GM23338 (cell line): ENCODE measurements at regions not wholly inside any gene's neighbourhood (a gene's known extent, or its start where the extent isn't known, plus 50 kb on each side); places are given as distances from the start of the nearest gene placed in this dataset.

Source experiments
- CREB1 ChIP-seq: fragments of 250-450 bp; sonication (Bioruptor Pico); IDR thresholded peaks from 2 replicates; pipeline ENCODE4 v1.5.0; 2020; ENCODE audit warnings: low read depth, mild to moderate bottlenecking, moderate library complexity
- CTCF ChIP-seq, 2 experiments: fragments of 200-600 bp in 1 of 2; sonication (generic) in 1 of 2; conservative IDR thresholded peaks; 2 replicates each; pipeline versions ENCODE4 v1.5.1 to v1.6.1; 2016 to 2017; ENCODE audit warnings: antibody characterized with exemption in 2 of 2, low read depth in 2 of 2, mild to moderate bottlenecking in 2 of 2, moderate library complexity in 1 of 2
- ETS1 ChIP-seq: IDR thresholded peaks from 2 replicates; pipeline ENCODE4 v1.6.1; 2016; ENCODE audit warnings: antibody characterized with exemption
- EZH2 ChIP-seq: fragments of 200-600 bp; sonication (generic); IDR thresholded peaks from one replicate; pipeline ENCODE4 v1.8.0; 2017; ENCODE audit warnings: antibody characterized with exemption, mild to moderate bottlenecking, low read depth; ENCODE audit not compliant: unreplicated experiment
- EZH2phosphoT487 ChIP-seq: fragments of 200-600 bp; sonication (generic); IDR thresholded peaks from one replicate; pipeline ENCODE4 v1.8.1; 2018; ENCODE audit warnings: antibody characterized with exemption; ENCODE audit not compliant: unreplicated experiment
- JUNB ChIP-seq: IDR thresholded peaks from one replicate; pipeline ENCODE4 v1.6.1; 2016; ENCODE audit warnings: antibody characterized with exemption; ENCODE audit not compliant: unreplicated experiment
- NANOG ChIP-seq: IDR thresholded peaks from 2 replicates; pipeline ENCODE4 v1.6.1; 2016; ENCODE audit warnings: antibody characterized with exemption, borderline replicate concordance
- POLR2AphosphoS5 ChIP-seq: IDR thresholded peaks from 2 replicates; pipeline ENCODE4 v1.6.1; 2016; ENCODE audit warnings: antibody characterized with exemption, low read depth
- STAT1 ChIP-seq: IDR thresholded peaks from one replicate; pipeline ENCODE4 v1.6.1; 2016; ENCODE audit warnings: antibody characterized with exemption; ENCODE audit not compliant: unreplicated experiment
- ZNF331 ChIP-seq: fragments of 250-450 bp; sonication (Bioruptor Pico); IDR thresholded peaks from 2 replicates; pipeline ENCODE4 v1.5.0; 2020; ENCODE audit warnings: low read depth, mild to moderate bottlenecking, moderate library complexity
- TF ChIP-seq, protein P1 (sequence below): IDR thresholded peaks from one replicate; pipeline ENCODE4 v1.6.1; 2018; ENCODE audit warnings: antibody characterized with exemption; ENCODE audit not compliant: unreplicated experiment

- TF ChIP-seq CTCF (conservative IDR thresholded peaks at IDR 0.05; ENCODE audit: low read depth in 2 of 2) (no peak), POLR2AphosphoS5 (no peak), EZH2 (no peak), EZH2phosphoT487 (no peak), ETS1 (no peak), CREB1 (CRISPR knock-in tag) (no peak), NANOG (no peak), JUNB (no peak), STAT1 (no peak), ZNF331 (CRISPR knock-in tag) (no peak)
- TF ChIP-seq, protein P1, sequence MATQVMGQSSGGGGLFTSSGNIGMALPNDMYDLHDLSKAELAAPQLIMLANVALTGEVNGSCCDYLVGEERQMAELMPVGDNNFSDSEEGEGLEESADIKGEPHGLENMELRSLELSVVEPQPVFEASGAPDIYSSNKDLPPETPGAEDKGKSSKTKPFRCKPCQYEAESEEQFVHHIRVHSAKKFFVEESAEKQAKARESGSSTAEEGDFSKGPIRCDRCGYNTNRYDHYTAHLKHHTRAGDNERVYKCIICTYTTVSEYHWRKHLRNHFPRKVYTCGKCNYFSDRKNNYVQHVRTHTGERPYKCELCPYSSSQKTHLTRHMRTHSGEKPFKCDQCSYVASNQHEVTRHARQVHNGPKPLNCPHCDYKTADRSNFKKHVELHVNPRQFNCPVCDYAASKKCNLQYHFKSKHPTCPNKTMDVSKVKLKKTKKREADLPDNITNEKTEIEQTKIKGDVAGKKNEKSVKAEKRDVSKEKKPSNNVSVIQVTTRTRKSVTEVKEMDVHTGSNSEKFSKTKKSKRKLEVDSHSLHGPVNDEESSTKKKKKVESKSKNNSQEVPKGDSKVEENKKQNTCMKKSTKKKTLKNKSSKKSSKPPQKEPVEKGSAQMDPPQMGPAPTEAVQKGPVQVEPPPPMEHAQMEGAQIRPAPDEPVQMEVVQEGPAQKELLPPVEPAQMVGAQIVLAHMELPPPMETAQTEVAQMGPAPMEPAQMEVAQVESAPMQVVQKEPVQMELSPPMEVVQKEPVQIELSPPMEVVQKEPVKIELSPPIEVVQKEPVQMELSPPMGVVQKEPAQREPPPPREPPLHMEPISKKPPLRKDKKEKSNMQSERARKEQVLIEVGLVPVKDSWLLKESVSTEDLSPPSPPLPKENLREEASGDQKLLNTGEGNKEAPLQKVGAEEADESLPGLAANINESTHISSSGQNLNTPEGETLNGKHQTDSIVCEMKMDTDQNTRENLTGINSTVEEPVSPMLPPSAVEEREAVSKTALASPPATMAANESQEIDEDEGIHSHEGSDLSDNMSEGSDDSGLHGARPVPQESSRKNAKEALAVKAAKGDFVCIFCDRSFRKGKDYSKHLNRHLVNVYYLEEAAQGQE: no peak
These were observed 393.1 kb downstream of the EFNA5 start for GRCh38 chr5:107277485-107278125.
